NCI-H345 treated with DMSO at 0.1 percent for 48 hours (cell line): ENCODE measurements at regions not wholly inside any gene's neighbourhood (a gene's known extent, or its start where the extent isn't known, plus 50 kb on each side); places are given as distances from the start of the nearest gene placed in this dataset.
"Not testable (repeated sequence)": the region's sequence is repeated elsewhere in the genome, so short reads cannot be mapped to it uniquely, and the experiment has no call there.

ENCODE experiments used
- DNase-seq: peaks from one replicate; lab custom pipeline; 2025; ENCODE audit not compliant: unreplicated experiment; lab: John Stamatoyannopoulos, UW

DNA sequence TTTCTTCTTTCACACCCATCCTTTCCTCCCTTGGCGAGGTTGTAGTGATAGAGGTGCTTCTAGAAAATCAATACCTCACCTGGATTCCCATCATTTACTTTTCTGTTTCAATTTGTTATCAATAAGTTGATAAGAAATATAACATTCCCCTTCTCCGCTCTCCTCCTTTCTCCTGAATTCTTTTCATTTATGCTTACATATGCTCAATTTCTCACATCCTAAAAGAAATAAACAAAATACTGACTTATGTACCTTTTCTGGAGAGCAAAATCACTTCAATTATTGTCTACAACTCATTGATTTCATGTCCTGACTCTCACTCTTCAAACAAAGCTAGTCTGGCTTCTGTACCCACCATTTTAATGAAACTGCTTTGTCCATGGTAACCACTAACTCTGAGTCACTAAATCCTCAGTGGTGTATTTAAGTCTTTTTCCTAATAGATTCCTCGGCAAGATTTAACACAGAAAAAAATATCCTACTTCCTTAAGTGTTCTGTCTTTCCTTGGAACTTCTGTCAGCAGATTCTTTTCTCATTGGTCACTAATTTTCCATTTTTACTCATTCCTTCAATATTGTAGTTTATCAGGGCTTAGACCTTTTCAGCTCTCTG, 289.6 kb downstream of the RFPL4B start:
- DNase-seq: no peak

- no peak for DNase-seq
These were observed 292.3 kb downstream of the RFPL4B start for GRCh38 chr6:112639391-112639831.

GRCh38 chr6:112640891-112641290, 293.8 kb downstream of the RFPL4B start:
- DNase-seq: no peak

- no peak for DNase-seq
These were observed 302.7 kb downstream of the RFPL4B start for GRCh38 chr6:112649853-112650252.

DNA sequence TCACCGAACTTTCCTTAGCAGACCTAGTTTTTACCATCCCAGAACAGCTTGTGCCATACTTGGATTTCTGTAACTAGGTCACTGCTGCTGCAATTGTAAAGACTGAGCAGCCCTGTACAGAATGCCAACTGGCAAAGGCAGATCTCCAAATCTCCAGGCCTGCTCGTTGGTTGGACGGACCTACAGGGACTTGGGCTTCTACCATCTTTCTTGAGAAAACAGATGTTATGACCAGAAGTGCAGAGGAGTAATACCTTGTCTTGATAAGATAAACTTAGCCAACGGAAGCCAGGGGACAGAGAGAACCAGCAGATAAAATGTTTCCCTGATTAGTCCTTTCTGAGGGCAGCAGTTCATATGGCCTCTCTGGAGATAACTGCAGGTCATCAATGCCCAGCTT, 304.1 kb downstream of the RFPL4B start:
- no peak for DNase-seq

GRCh38 chr6:112659912-112660311, 312.8 kb downstream of the RFPL4B start:
- DNase-seq: no peak

DNA sequence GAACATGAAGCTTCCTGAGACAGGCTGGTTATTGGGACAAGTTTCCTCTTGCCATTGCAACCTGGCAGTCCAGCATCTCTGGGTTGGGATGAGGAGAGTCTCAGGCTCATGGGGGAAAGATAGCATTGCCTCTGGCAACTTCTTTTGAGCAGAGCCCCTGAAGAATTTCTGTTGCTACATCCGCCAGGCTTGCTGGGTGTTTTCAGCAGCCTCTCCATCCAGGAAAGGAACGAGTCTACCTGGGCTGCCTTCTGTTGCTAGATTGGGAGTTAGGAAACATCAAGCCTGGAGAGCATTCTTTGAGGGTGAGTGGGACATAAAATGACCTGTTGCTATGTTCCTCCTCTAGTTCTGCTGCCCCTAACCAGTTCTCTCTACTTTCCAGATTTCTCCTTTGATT, 313.5 kb downstream of the RFPL4B start:
- no peak for DNase-seq

DNA sequence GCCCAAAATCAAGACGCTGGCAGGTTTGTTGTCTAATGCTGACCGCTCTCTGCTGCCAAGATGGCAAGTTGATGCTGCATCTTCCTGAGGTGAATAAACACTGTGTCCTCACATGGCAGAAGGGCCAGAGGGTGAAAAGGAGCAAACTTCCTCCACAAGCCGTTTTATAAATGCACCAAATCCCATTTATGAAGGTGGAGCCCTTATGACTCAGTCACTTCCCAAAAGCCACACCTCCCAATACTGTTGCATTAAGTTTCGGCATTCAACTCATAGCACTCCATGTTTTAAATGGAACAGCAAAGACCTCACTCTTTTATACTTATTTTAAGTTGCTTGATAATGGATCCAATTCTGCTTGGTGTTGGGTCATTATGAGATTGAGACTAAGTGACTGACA, 316.6 kb downstream of the RFPL4B start:
- no peak for DNase-seq

GRCh38 chr6:112665114-112665513, 318.0 kb downstream of the RFPL4B start:
- DNase-seq: no peak

DNA sequence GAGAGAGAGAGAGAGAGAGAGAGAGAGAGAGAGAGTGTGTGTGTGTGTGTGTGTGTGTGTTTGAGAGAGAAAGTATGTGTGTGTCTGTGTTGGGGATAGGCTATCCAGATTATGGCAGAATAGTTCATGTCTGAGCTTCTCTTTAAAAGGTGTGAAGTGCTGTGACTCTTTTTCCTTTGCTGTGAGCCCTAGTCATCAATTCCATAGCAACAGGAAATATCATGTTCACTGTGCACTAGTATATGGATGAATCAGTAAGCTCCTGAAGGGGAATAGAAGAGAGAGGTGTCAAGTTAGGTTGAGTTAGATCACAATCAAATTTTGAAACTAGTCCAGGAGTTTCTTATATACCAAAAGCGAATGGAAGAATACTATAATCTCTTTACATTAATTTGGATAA, 318.7 kb downstream of the RFPL4B start:
- DNase-seq: no peak

- DNase-seq: no peak
These were observed 320.3 kb downstream of the RFPL4B start for GRCh38 chr6:112667427-112667826.

- DNase-seq: no peak
These were observed 333.0 kb downstream of the RFPL4B start for GRCh38 chr6:112680091-112680490.

GRCh38 chr6:112682071-112682470, 334.9 kb downstream of the RFPL4B start:
- DNase-seq: no peak

GRCh38 chr6:112683106-112683505, 336.0 kb downstream of the RFPL4B start:
- DNase-seq: no peak

- no peak for DNase-seq
These were observed 336.8 kb downstream of the RFPL4B start for GRCh38 chr6:112683926-112684325.

- DNase-seq: not testable (repeated sequence)
These were observed 338.5 kb downstream of the RFPL4B start for GRCh38 chr6:112685521-112686220.

- not testable (repeated sequence) for DNase-seq
These were observed 341.5 kb downstream of the RFPL4B start for GRCh38 chr6:112688487-112689165.

DNA sequence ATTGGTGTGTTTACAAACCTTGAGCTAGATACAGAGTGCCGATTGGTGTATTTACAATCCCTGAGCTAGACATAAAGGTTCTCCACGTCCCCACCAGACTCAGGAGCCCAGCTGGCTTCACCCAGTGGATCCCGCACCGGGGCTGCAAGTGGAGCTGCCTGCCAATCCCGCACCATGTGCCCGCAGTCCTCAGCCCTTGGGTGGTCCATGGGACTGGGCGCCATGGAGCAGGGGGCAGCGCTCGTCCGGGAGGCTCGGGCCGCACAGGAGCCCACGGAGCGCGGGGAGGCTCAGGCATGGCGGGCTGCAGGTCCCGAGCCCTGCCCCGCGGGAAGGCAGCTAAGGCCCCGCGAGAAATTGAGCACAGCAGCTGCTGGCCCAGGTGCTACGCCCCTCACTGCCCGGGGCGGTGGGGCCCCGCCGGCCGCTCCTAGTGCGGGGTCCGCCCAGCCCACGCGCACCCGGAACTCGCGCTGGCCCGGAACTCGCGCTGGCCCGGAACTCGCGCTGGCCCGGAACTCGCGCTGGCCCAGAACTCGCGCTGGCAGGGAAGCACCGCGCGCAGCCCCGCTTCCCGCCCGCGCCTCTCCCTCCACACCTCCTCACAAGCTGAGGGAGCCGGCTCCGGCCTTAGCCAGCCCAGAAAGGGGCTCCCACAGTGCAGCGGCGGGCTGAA, 342.2 kb downstream of the RFPL4B start:
- not testable (repeated sequence) for DNase-seq

DNA sequence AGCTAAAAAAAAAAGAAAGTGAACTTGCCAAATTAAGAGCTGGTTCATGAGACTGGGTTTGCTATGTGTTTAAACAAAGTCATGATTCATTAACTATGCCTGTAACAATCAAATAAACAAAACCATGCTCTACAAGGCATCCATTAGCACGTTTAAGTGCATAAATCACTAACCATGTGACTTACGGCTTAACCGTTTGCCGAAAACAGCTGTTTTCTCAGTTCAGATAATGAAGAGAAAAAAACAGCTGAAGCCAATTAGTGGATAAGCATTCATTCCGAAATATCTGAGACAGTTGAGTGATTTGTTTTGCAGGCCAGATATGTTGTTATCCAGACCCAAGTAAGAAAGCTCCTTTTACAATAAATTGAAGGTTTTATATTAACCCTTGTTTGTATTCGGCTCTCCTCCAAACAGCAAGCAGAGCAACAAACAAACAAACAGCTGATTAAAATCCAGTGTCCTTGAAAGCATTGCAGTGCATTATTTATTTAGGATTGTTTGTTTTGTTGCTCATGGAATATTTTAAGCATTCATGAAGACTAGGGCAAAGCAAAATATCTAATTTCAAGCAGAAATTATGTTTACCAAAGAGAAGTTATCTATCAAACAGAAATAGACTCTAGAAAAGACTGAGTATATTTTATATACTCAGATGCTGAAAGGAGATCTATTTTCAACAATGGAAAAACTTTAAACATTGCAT, 343.5 kb downstream of the RFPL4B start:
- DNase-seq: no peak

DNA sequence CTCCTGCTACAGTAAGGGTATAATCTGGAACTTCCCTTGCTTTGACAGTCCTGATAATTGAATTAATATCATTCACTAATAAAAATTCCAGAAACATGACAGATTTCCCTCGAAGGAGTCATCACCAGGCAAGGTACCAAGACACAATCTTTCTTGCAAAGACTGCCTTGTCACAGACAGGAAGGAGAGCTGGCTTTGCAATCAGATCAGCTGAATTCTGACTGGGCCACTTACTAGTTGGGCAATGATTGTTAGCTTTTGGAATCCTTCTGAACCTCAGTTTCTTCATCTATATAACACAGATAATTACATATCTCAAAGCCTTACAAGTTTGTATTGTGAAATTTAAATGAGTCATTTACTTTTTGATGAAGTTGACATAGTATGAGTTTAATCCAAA, 344.2 kb downstream of the RFPL4B start:
- DNase-seq: no peak

DNA sequence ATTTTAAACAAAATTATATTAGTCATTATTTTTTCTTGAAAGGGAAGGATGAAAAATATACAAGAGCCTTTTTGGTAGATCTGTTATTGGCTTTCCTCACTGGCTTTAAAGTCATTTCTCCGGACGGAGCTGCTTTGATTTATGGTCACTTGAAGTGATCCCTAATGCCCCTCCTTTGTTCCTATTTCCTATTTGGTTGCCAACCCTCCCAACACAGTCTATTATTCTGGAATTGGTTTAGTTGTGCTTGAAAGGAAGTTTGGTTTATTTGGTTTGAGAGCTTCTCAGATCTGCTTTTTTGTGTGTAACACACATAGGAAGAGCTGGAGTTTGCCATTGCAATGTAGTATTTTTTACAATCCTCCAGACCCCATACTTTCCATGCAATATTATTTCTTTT, 347.9 kb downstream of the RFPL4B start:
- DNase-seq: no peak
